ENCODE measurements at regions not wholly inside any gene's neighbourhood (a gene's known extent, or its start where the extent isn't known, plus 50 kb on each side); places are given as distances from the start of the nearest gene placed in this dataset.

DNA sequence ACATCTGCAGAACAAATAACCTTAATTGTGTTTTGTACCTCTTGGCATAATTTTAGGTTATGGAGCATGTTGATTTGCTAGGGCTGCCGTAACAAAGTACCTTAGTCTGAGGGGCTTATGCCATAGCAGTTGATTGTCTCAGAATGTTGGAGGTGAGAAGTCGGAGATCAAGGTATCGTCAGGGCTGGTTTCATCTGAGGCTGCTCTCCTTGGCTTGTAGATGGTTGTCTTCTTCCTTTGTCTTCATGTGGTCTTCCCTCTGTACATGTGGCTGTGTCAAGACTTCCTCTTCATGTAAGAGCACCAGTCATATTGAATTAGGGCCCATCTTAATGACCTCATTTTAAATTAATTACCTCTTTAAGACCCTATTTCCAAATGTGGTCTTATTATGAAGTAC lies 64.4 kb upstream of the PTHLH start:
- TF ChIP-seq, protein P1, sequence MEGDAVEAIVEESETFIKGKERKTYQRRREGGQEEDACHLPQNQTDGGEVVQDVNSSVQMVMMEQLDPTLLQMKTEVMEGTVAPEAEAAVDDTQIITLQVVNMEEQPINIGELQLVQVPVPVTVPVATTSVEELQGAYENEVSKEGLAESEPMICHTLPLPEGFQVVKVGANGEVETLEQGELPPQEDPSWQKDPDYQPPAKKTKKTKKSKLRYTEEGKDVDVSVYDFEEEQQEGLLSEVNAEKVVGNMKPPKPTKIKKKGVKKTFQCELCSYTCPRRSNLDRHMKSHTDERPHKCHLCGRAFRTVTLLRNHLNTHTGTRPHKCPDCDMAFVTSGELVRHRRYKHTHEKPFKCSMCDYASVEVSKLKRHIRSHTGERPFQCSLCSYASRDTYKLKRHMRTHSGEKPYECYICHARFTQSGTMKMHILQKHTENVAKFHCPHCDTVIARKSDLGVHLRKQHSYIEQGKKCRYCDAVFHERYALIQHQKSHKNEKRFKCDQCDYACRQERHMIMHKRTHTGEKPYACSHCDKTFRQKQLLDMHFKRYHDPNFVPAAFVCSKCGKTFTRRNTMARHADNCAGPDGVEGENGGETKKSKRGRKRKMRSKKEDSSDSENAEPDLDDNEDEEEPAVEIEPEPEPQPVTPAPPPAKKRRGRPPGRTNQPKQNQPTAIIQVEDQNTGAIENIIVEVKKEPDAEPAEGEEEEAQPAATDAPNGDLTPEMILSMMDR (IDR thresholded peaks at IDR 0.05; ENCODE audit: poor library complexity, severe bottlenecking), result no peak
- TF ChIP-seq EP300 (conservative IDR thresholded peaks at IDR 0.05; ENCODE audit: poor library complexity, severe bottlenecking) (no peak), TAF1 (IDR thresholded peaks at IDR 0.05; ENCODE audit: low read depth) (no peak), REST (IDR thresholded peaks at IDR 0.05; ENCODE audit: borderline replicate concordance) (no peak), SMC3 (conservative IDR thresholded peaks at IDR 0.05; ENCODE audit: poor library complexity) (no peak), POLR2AphosphoS5 (IDR thresholded peaks at IDR 0.05) (no peak), EZH2 (IDR thresholded peaks at IDR 0.05; ENCODE audit: borderline replicate concordance, insufficient read depth, low read length, poor library complexity, severe bottlenecking) (no peak), RAD21 (conservative IDR thresholded peaks at IDR 0.05) (no peak), MXI1 (conservative IDR thresholded peaks at IDR 0.05; ENCODE audit: poor library complexity, severe bottlenecking) (no peak)

Data from neural cell (in vitro differentiated cells).